ENCODE measurements at regions not wholly inside any gene's neighbourhood (a gene's known extent, or its start where the extent isn't known, plus 50 kb on each side); places are given as distances from the start of the nearest gene placed in this dataset.

DNA sequence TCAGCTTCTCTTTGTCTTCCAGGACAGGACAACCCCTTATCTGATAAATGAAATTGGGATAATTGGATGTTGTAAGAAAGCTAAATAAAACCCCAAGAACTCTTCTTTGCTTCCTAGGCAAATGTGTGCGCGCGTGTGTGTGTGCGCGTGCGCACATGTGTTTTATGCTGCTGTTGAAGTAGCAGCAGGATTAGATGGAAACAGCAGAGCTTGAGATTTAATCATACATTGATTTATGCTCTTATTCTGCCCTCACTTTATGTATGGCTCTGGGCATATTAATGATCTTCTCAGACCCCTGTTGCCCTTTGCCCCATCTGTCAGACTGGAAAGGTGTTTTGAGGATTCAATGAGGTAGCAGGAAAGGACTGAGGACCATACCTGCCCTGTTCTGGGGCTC lies 324.0 kb upstream of the MAP3K7 start:
- Histone ChIP-seq H3K79me2 (ENCODE audit: insufficient read depth, low read length) (no peaks in the 10 kb centered on the region), H3K4me1 (ENCODE audit: control insufficient read depth in 1 of 2, insufficient read depth in 2 of 2, low read length in 2 of 2) (no peaks in the 10 kb centered on the region), H4K20me1 (ENCODE audit: insufficient read depth, low read length) (no peaks in the 10 kb centered on the region), H3K27me3 (ENCODE audit: control insufficient read depth in 2 of 2, insufficient read depth in 2 of 2, low read length in 2 of 2) (no peaks in the 10 kb centered on the region), H3K9ac (ENCODE audit: insufficient read depth, low read length, poor library complexity, severe bottlenecking) (no peak overlapping the region), H3K27ac (ENCODE audit: low read depth in 1 of 2, low read length in 2 of 2) (no peak overlapping the region), H3K4me3 (replicated peaks in 1 of 3; ENCODE audit: low read depth in 2 of 3, low read length in 3 of 3) (no peak overlapping the region), H2AFZ (ENCODE audit: insufficient read depth, low read depth, low read length, poor library complexity, severe bottlenecking) (no peak overlapping the region), H3K9me3 (replicated peaks in 1 of 2; ENCODE audit: control insufficient read depth in 1 of 2, insufficient read depth in 1 of 2, low read length in 2 of 2) (peaks cover 0 to 10% of the 10 kb centered on the region in 2 donors), H3K4me2 (replicated peaks; ENCODE audit: extremely low read depth, low read length, poor library complexity, severe bottlenecking) (no peak overlapping the region), H3K36me3 (replicated peaks in 1 of 2; ENCODE audit: control insufficient read depth in 1 of 2, insufficient read depth in 2 of 2, low read length in 2 of 2) (no peaks in the 10 kb centered on the region)
- no peak for DNase-seq
- no peaks in the 10 kb centered on the region for H3K4me1 Mint-ChIP-seq
- H3K9me3 Mint-ChIP-seq, result peaks cover 3 to 18% (median 7%) of the 10 kb centered on the region in 7 donors
- peaks cover 0 to 1% (median 0%) of the 10 kb centered on the region in 3 donors for H3K27me3 Mint-ChIP-seq (ENCODE audit: low read depth in 3 of 3)
- H3K36me3 Mint-ChIP-seq, result no peaks in the 10 kb centered on the region
- no peak overlapping the region for H3K4me3 Mint-ChIP-seq
- no CpG with 5 or more reads among the region's 6 CpGs for WGBS (ENCODE audit: insufficient coverage)
- no peak overlapping the region for H3K27ac Mint-ChIP-seq
- TF ChIP-seq, protein P1, sequence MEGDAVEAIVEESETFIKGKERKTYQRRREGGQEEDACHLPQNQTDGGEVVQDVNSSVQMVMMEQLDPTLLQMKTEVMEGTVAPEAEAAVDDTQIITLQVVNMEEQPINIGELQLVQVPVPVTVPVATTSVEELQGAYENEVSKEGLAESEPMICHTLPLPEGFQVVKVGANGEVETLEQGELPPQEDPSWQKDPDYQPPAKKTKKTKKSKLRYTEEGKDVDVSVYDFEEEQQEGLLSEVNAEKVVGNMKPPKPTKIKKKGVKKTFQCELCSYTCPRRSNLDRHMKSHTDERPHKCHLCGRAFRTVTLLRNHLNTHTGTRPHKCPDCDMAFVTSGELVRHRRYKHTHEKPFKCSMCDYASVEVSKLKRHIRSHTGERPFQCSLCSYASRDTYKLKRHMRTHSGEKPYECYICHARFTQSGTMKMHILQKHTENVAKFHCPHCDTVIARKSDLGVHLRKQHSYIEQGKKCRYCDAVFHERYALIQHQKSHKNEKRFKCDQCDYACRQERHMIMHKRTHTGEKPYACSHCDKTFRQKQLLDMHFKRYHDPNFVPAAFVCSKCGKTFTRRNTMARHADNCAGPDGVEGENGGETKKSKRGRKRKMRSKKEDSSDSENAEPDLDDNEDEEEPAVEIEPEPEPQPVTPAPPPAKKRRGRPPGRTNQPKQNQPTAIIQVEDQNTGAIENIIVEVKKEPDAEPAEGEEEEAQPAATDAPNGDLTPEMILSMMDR (IDR thresholded peaks at IDR 0.05), result no peak
- intact Hi-C loops (cut with micrococcal nuclease), result no loop called here

DNA sequence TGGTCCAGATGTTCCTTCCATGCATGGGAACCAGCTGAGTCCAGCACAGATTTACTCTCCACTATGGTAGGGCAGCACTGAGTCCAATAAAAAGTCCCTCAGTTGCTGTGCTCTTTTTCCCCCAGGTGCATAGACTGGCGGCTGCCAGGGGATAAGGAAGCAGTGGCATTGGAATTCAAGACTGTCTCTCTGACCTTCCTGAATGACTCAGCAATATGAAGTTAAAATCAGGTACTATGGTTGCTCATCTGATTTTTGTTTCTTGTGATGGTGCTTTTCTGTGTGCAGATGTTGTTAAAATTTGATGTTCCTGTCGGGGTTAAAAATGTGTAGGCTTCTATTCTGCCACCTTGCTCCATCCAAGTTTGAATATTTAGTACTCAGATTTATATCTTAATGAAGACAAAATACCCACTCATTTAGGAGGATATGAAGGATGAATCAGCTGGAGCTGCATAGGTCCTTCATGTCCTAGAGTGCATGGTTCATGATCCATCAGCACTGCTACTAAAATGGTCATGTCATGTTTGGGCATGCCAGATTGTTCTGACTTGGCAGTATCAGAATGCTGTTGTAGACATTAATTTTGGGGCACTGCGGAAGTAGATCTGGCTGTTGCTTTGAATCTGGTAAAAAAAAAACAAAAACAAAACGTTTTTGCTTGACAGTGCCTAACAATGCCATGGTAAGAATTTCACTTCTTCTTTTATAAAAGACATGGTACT lies 321.2 kb upstream of the MAP3K7 start:
- no peak overlapping the region for H3K27ac Mint-ChIP-seq
- peaks cover 0 to 3% (median 1%) of the 10 kb centered on the region in 3 donors for H3K27me3 Mint-ChIP-seq (ENCODE audit: low read depth in 3 of 3)

More for the DNA sequence above, 321.2 kb upstream of the MAP3K7 start:
- TF ChIP-seq, protein P1 (IDR thresholded peaks at IDR 0.05), result no peak
- no peak overlapping the region for H3K4me3 Mint-ChIP-seq
- WGBS (ENCODE audit: insufficient coverage), result 100% methylated on average over 1 of the region's 4 CpGs
- Histone ChIP-seq H3K27ac (ENCODE audit: low read depth in 1 of 2, low read length in 2 of 2) (no peak overlapping the region), H4K20me1 (ENCODE audit: insufficient read depth, low read length) (no peaks in the 10 kb centered on the region), H3K9me3 (replicated peaks in 1 of 2; ENCODE audit: control insufficient read depth in 1 of 2, insufficient read depth in 1 of 2, low read length in 2 of 2) (no peaks in the 10 kb centered on the region), H3K4me3 (replicated peaks in 1 of 3; ENCODE audit: low read depth in 2 of 3, low read length in 3 of 3) (no peak overlapping the region), H3K4me2 (replicated peaks; ENCODE audit: extremely low read depth, low read length, poor library complexity, severe bottlenecking) (no peak overlapping the region), H3K79me2 (ENCODE audit: insufficient read depth, low read length) (no peaks in the 10 kb centered on the region), H3K27me3 (ENCODE audit: control insufficient read depth in 2 of 2, insufficient read depth in 2 of 2, low read length in 2 of 2) (no peaks in the 10 kb centered on the region), H3K4me1 (ENCODE audit: control insufficient read depth in 1 of 2, insufficient read depth in 2 of 2, low read length in 2 of 2) (no peaks in the 10 kb centered on the region), H3K9ac (ENCODE audit: insufficient read depth, low read length, poor library complexity, severe bottlenecking) (no peak overlapping the region), H3K36me3 (replicated peaks in 1 of 2; ENCODE audit: control insufficient read depth in 1 of 2, insufficient read depth in 2 of 2, low read length in 2 of 2) (no peaks in the 10 kb centered on the region), H2AFZ (ENCODE audit: insufficient read depth, low read depth, low read length, poor library complexity, severe bottlenecking) (no peak overlapping the region)
- no peaks in the 10 kb centered on the region for H3K4me1 Mint-ChIP-seq
- H3K36me3 Mint-ChIP-seq, result no peaks in the 10 kb centered on the region
- H3K9me3 Mint-ChIP-seq, result peaks cover 0 to 9% (median 0%) of the 10 kb centered on the region in 7 donors
- intact Hi-C loops (cut with micrococcal nuclease), result no loop called here
- DNase-seq, result no peak
